ENCODE measurements at regions not wholly inside any gene's neighbourhood (a gene's known extent, or its start where the extent isn't known, plus 50 kb on each side); places are given as distances from the start of the nearest gene placed in this dataset.

GRCh38 chr6:122012578-122012977 lies 386.9 kb upstream of the HSF2 start:
- no peak overlapping the region for H3K9ac ChIP-seq (ENCODE audit: low read depth in 1 of 2, low read length in 2 of 2)
- 92% methylated on average over 1 of the region's 1 CpG for WGBS
- H3K27ac ChIP-seq (ENCODE audit: low read depth in 1 of 2, low read length in 2 of 2), result no peak overlapping the region
- H3K9me3 ChIP-seq (ENCODE audit: control insufficient read depth in 4 of 4, low read length in 3 of 4), result peaks cover 0 to 1% (median 0%) of the 10 kb centered on the region in 4 donors
- H3K36me3 ChIP-seq (ENCODE audit: control insufficient read depth in 4 of 4, insufficient read depth in 3 of 4, low read depth in 1 of 4, low read length in 3 of 4), result no peaks in the 10 kb centered on the region
- no peaks in the 10 kb centered on the region for H3K4me1 ChIP-seq (ENCODE audit: control insufficient read depth in 4 of 4, insufficient read depth in 4 of 4, low read length in 3 of 4)
- H3K27me3 ChIP-seq (ENCODE audit: control insufficient read depth in 4 of 4, insufficient read depth in 4 of 4, low read length in 3 of 4), result no peaks in the 10 kb centered on the region
- TF ChIP-seq HNF4A (conservative IDR thresholded peaks at IDR 0.05), result no peak
- no peak overlapping the region for H3K4me3 ChIP-seq (ENCODE audit: low read depth in 1 of 3, low read length in 3 of 3)
- DNase-seq (ENCODE audit: low spot score), result no peak

DNA sequence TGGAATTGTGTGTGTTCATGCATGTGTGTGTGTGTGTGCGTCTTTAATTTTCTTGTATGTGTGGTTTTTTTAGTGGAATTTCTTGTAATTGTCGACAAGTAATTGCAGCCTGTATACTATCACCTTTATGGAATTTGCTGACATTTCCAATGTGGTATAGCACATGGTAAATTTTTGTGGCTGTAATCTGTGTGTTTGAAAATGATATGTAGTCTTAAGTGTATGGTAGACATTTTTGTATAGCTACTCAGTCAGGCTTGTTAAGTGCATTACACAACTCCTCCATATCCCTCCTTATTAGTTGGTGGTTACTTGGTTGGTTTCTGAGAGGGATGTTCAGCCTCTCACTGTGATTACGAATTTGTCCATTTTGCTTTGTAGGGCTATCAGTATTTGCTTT lies 384.5 kb upstream of the HSF2 start:
- Histone ChIP-seq H3K4me1 (ENCODE audit: control insufficient read depth in 4 of 4, insufficient read depth in 4 of 4, low read length in 3 of 4) (no peaks in the 10 kb centered on the region), H3K27me3 (ENCODE audit: control insufficient read depth in 4 of 4, insufficient read depth in 4 of 4, low read length in 3 of 4) (no peaks in the 10 kb centered on the region), H3K9me3 (ENCODE audit: control insufficient read depth in 4 of 4, low read length in 3 of 4) (peaks cover 0 to 1% (median 0%) of the 10 kb centered on the region in 4 donors), H3K9ac (ENCODE audit: low read depth in 1 of 2, low read length in 2 of 2) (no peak overlapping the region), H3K36me3 (ENCODE audit: control insufficient read depth in 4 of 4, insufficient read depth in 3 of 4, low read depth in 1 of 4, low read length in 3 of 4) (no peaks in the 10 kb centered on the region), H3K27ac (ENCODE audit: low read depth in 1 of 2, low read length in 2 of 2) (no peak overlapping the region), H3K4me3 (ENCODE audit: low read depth in 1 of 3, low read length in 3 of 3) (no peak overlapping the region)
- DNase-seq (ENCODE audit: low spot score), result no peak
- TF ChIP-seq RXRA (IDR thresholded peaks at IDR 0.05) (no peak), ZBTB33 (IDR thresholded peaks at IDR 0.05) (no peak), MAX (IDR thresholded peaks at IDR 0.05) (no peak), SP1 (IDR thresholded peaks at IDR 0.05) (no peak), GABPA (IDR thresholded peaks at IDR 0.05 in 1 of 2, conservative IDR thresholded peaks at IDR 0.05 in 1 of 2) (no peak), EGR1 (IDR thresholded peaks at IDR 0.05; ENCODE audit: low read depth in 2 of 2) (no peak), HNF4A (conservative IDR thresholded peaks at IDR 0.05) (no peak)
- 79% methylated on average over 3 of the region's 3 CpGs for WGBS

- no peak overlapping the region for H3K27ac ChIP-seq (ENCODE audit: low read depth in 1 of 2, low read length in 2 of 2)
- no peaks in the 10 kb centered on the region for H3K36me3 ChIP-seq (ENCODE audit: control insufficient read depth in 4 of 4, insufficient read depth in 3 of 4, low read depth in 1 of 4, low read length in 3 of 4)
- TF ChIP-seq, protein P1, sequence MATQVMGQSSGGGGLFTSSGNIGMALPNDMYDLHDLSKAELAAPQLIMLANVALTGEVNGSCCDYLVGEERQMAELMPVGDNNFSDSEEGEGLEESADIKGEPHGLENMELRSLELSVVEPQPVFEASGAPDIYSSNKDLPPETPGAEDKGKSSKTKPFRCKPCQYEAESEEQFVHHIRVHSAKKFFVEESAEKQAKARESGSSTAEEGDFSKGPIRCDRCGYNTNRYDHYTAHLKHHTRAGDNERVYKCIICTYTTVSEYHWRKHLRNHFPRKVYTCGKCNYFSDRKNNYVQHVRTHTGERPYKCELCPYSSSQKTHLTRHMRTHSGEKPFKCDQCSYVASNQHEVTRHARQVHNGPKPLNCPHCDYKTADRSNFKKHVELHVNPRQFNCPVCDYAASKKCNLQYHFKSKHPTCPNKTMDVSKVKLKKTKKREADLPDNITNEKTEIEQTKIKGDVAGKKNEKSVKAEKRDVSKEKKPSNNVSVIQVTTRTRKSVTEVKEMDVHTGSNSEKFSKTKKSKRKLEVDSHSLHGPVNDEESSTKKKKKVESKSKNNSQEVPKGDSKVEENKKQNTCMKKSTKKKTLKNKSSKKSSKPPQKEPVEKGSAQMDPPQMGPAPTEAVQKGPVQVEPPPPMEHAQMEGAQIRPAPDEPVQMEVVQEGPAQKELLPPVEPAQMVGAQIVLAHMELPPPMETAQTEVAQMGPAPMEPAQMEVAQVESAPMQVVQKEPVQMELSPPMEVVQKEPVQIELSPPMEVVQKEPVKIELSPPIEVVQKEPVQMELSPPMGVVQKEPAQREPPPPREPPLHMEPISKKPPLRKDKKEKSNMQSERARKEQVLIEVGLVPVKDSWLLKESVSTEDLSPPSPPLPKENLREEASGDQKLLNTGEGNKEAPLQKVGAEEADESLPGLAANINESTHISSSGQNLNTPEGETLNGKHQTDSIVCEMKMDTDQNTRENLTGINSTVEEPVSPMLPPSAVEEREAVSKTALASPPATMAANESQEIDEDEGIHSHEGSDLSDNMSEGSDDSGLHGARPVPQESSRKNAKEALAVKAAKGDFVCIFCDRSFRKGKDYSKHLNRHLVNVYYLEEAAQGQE (IDR thresholded peaks at IDR 0.05), result no peak
- TF ChIP-seq YY1 (IDR thresholded peaks at IDR 0.05) (no peak), HNF4A (conservative IDR thresholded peaks at IDR 0.05) (no peak), CTCF (IDR thresholded peaks at IDR 0.05; ENCODE audit: low read depth, low read length, missing input control) (no peak), ATF3 (IDR thresholded peaks at IDR 0.05) (no peak), FOXA2 (IDR thresholded peaks at IDR 0.05) (no peak), FOXA1 (IDR thresholded peaks at IDR 0.05) (no peak), TAF1 (conservative IDR thresholded peaks at IDR 0.05) (no peak), HNF4G (IDR thresholded peaks at IDR 0.05) (no peak), GABPA (IDR thresholded peaks at IDR 0.05 in 1 of 2, conservative IDR thresholded peaks at IDR 0.05 in 1 of 2) (no peak), EGR1 (IDR thresholded peaks at IDR 0.05; ENCODE audit: low read depth in 2 of 2) (no peak), RAD21 (IDR thresholded peaks at IDR 0.05) (no peak), NR2F2 (IDR thresholded peaks at IDR 0.05) (no peak), SP1 (IDR thresholded peaks at IDR 0.05) (no peak)
- no peaks in the 10 kb centered on the region for H3K27me3 ChIP-seq (ENCODE audit: control insufficient read depth in 4 of 4, insufficient read depth in 4 of 4, low read length in 3 of 4)
- no peaks in the 10 kb centered on the region for H3K4me1 ChIP-seq (ENCODE audit: control insufficient read depth in 4 of 4, insufficient read depth in 4 of 4, low read length in 3 of 4)
- no peak overlapping the region for H3K4me3 ChIP-seq (ENCODE audit: low read depth in 1 of 3, low read length in 3 of 3)
- H3K9me3 ChIP-seq (ENCODE audit: control insufficient read depth in 4 of 4, low read length in 3 of 4), result peaks cover 0 to under 1% (median 0%) of the 10 kb centered on the region in 4 donors
- DNase-seq (ENCODE audit: low spot score), result no peak
- 59% methylated on average over 3 of the region's 3 CpGs for WGBS
- no peak overlapping the region for H3K9ac ChIP-seq (ENCODE audit: low read depth in 1 of 2, low read length in 2 of 2)
Observed at GRCh38 chr6:122020588-122021264, 378.7 kb upstream of the HSF2 start.

Measured in liver (tissue), 8 donors.